T47D (cell line): ENCODE measurements at regions not wholly inside any gene's neighbourhood (a gene's known extent, or its start where the extent isn't known, plus 50 kb on each side); places are given as distances from the start of the nearest gene placed in this dataset.

ENCODE experiments used
- DNase-seq, 2 experiments: peaks; one replicate each; pipeline versions ENCODE4 v3.0.0 to v3.0.0-alpha.2; 2011 to 2012; ENCODE audit warnings: low read depth in 1 of 2, low spot score in 1 of 2
- JUND ChIP-seq: IDR thresholded peaks from 2 replicates; pipeline ENCODE4 v1.6.1; 2012; ENCODE audit warnings: low read depth
- in situ Hi-C: cut with HindIII; loops from 2 replicates; pipeline ENCODE4 v1.10.0; 2016; ENCODE audit warnings: low sequenced_read_pairs, low pct_unique_long_range_greater_than_20kb

GRCh38 chr7:18216270-18216669, 188.6 kb upstream of the PRPS1L1 start:
- in situ Hi-C loops, result no loop called here
- TF ChIP-seq JUND, result no peak

GRCh38 chr7:18221377-18222293, 194.0 kb upstream of the PRPS1L1 start:
- TF ChIP-seq JUND, result no peak
- in situ Hi-C loops, result no loop called here

More at GRCh38 chr7:18216270-18216669, 188.6 kb upstream of the PRPS1L1 start:
- no peak for DNase-seq

GRCh38 chr7:18222636-18223035, 195.0 kb upstream of the PRPS1L1 start:
- in situ Hi-C loops, result no loop called here
- TF ChIP-seq JUND, result no peak
- no peak for DNase-seq

More at GRCh38 chr7:18221377-18222293, 194.0 kb upstream of the PRPS1L1 start:
- no peak for DNase-seq

- in situ Hi-C loops, result no loop called here
- no peak for DNase-seq
- TF ChIP-seq JUND, result no peak
Observed at GRCh38 chr7:18224138-18224537, 196.5 kb upstream of the PRPS1L1 start.

GRCh38 chr7:18225067-18225466, 197.4 kb upstream of the PRPS1L1 start:
- TF ChIP-seq JUND, result no peak
- DNase-seq, result no peak
- in situ Hi-C loops, result no loop called here

- TF ChIP-seq JUND, result no peak
- in situ Hi-C loops, result no loop called here
- DNase-seq, result no peak
Observed at GRCh38 chr7:18226598-18226997, 199.0 kb upstream of the PRPS1L1 start.

- TF ChIP-seq JUND, result no peak
- no peak for DNase-seq
- in situ Hi-C loops, result no loop called here
Observed at GRCh38 chr7:18228686-18229085, 201.0 kb upstream of the PRPS1L1 start.

GRCh38 chr7:18230271-18230670, 202.6 kb upstream of the PRPS1L1 start:
- no peak for DNase-seq
- TF ChIP-seq JUND, result no peak
- in situ Hi-C loops, result no loop called here

GRCh38 chr7:18231854-18232253, 204.2 kb upstream of the PRPS1L1 start:
- in situ Hi-C loops, result no loop called here
- no peak for DNase-seq
- TF ChIP-seq JUND, result no peak

GRCh38 chr7:18234519-18234918, 206.9 kb upstream of the PRPS1L1 start:
- in situ Hi-C loops, result no loop called here
- DNase-seq, result no peak
- no peak for TF ChIP-seq JUND

GRCh38 chr7:18235819-18236218, 208.2 kb upstream of the PRPS1L1 start:
- in situ Hi-C loops, result no loop called here
- no peak for DNase-seq
- no peak for TF ChIP-seq JUND

- no peak for TF ChIP-seq JUND
- in situ Hi-C loops, result no loop called here
- no peak for DNase-seq
Observed at GRCh38 chr7:18239212-18239611, 211.6 kb upstream of the PRPS1L1 start.

GRCh38 chr7:18241543-18242231, 214.0 kb upstream of the PRPS1L1 start:
- in situ Hi-C loops, result no loop called here
- no peak for DNase-seq
- TF ChIP-seq JUND, result no peak
